Astrocyte of the hippocampus (primary cell): ENCODE measurements at regions not wholly inside any gene's neighbourhood (a gene's known extent, or its start where the extent isn't known, plus 50 kb on each side); places are given as distances from the start of the nearest gene placed in this dataset.

Source experiments
- DNase-seq: peaks from one replicate; pipeline ENCODE4 v3.0.0; 2011; ENCODE audit warnings: low read depth, low spot score

DNA sequence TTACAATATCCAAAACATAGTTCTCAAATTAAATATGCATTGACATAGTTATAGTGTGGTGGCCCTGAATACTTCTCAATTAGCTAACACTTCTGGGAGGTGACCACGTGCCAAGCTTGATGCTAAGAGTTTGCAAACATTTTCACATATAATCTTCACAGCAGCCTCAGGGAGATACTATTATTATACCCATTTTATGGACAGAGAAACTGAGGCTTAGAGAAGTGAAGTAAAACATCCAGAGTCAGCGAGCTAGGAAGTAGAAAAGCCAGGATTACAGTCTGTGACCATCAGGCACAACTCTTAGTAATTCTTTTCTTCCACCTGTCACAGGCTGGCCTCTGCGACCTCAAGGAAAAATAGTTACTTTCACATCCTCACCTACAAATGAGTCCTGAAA lies 102.2 kb upstream of the IRX6 start:
- DNase-seq = no peak

DNA sequence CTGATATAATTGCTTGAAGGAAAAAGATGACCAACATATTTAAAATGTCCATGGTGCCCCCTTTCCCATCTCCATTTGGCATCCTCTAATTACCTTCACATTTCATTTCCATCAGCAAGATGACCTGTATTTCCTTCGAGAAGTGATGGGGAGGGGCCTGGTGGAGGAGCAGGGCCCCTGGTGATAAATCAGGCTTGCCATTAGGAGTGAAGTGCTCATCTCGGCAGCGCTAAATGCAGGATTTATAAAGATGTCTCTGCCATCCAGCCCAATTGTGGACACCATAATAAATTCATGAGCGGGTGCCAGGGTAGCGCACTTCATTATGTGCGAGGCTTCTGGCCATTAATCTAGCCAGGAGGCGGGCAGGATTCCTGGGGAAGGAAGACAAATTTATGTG lies 101.5 kb upstream of the IRX6 start:
- DNase-seq = no peak

DNA sequence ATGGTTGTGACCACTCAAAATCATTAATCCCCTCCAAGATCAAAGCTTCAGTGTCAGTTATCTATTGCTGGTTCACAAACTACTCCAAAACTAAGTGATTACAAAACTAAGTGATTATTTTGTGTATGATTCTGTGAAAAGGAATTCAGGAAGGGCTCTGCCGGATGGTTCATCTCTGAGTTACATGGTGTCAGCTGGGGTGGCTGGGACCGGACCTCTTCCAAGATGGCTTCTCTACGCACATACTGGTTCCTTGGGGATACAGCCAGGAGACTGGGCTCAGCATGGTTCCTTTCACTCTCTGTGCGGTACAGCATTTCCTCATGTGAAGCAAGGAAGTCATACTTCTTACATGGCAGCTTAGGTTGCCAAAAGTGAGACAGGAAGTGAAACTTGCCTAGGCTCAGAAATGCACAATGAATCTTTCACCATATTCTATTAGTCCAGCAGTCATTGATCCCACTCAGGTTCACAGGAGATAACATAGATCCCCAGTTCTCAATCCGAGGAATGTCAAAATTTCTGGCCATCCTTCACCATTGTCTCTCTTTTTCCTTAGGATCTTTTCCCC lies 97.9 kb upstream of the IRX6 start:
- DNase-seq = no peak

DNA sequence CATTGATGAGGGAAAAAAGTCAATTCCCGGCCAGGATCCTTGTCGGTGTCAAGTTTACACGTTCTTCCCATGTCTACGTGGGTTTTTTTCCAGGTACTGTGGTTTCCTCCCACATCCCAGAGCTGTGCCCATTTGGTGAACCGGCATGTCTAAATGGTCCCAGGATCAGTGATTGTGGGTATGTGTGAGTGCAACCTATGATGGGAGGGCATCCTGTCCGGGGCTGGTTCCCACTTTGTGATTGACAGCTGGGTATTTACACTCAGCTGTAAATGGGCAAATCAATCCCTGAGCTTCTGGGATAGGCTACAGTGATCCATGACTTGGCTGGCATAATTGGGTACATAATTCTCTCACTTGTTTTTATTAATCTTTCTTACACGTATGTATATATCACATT lies 91.2 kb upstream of the IRX6 start:
- DNase-seq = no peak

DNA sequence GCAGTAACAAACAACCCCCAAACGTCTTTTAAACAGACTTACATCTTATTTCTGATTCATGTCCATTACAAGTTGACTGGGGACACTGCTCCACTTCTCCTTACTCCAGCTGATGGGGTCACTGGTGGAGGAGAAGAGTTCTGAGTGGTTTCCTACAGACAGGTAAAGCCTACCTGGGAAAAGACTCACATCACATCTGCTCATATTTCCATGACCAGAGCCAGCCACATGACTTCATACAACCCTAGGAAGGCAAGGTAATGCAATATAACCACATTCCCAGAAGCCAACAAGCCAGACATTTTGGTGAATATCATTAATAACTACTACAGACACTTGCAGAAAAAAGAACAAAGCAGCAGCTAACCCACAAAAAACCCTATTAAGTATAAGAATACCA lies 90.5 kb upstream of the IRX6 start:
- no peak for DNase-seq

DNA sequence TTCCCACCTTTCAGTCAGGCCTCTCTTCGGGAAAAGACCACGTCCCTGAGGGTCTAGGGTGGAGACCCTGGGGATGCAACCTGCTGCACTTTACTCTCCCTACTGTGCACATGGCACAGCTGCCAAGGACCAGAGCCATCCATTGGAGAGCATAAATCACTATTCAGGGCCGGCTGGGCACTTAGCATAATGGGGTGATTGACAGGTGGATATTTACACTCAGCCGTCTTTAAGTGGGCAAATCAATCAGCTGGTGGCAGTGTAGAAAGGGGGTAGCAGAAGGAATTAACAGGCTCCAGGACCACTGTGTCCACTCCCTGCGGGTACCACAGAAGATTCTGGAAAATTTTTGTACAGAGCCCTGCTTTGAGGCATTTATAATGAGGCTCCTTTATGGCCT lies 87.3 kb upstream of the IRX6 start:
- DNase-seq = no peak

DNA sequence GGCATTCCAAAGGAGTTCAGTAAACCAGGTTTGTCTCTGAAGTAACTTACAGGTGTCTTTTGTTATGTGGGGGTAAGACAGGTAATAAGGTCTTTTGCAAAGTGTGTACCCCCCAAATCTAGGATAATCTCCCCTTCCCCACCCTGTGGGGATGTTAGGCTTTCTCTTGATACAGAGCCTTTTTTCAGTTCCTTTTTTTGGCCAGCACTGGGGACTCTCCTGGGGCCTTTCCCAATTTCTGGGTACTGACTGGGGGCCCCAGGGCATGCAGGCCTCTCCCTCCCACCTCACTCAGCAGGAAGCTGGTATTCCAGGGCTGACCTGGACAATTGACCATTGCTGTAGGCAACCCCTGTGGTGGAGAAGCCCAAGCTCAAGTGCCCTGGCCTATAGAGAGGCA lies 84.3 kb upstream of the IRX6 start:
- no peak for DNase-seq

DNA sequence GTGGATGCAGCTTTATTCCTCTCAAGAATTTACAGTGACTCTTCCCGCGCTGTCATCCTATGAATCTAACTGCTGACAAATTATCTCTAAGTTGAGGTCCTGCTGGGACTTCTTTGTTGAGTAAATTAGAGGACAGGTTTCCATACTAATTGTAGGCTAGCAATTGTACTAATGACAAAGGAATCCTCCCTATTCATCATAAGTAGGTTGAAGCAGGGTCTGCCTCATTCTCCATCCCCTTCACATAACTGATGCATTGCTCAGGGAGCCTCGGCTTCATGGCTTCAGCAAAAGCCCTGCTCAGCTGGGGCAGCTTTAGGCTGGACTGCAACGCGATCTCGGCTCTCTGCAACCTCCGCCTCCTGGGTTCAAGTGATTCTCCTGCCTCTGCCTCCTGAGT lies 83.1 kb upstream of the IRX6 start:
- no peak for DNase-seq

DNA sequence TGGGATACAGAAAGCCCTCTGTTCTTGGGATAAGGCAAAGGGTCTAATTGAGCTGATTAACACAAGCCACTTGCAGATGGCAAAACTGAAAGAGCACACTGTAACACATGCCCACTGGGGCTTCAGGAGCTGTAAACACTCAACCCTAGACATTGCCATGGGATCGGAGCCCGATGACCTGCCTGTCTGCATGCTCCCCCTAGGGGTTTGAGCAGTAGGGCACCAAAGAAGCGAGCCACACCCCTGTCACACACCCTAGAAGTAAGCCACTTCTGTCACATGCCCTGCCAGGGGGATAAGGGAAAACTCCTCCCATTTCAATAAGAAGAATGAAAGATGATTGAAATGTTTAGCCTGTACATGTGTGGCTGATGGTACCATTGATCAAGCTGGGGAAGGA lies 81.3 kb upstream of the IRX6 start:
- DNase-seq = no peak

DNA sequence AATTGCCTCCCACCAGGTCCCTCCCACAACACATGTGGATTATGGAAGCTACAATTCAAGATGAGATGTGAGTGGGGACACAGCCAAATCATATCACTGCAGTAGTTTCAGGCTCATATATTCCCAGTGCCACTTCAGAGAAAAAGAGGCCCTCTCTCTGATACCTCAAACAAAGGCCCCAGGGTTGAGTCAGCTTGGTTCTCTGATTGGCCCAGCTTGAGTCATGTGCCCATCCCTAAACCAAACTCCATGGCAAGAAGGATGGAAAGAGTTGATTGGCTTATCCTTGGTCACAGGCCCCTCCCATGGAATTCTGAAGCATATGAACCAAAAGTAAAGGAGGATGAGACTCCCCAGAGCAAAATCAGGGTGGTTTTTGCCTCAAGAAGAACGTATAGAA lies 75.9 kb upstream of the IRX6 start:
- no peak for DNase-seq

DNA sequence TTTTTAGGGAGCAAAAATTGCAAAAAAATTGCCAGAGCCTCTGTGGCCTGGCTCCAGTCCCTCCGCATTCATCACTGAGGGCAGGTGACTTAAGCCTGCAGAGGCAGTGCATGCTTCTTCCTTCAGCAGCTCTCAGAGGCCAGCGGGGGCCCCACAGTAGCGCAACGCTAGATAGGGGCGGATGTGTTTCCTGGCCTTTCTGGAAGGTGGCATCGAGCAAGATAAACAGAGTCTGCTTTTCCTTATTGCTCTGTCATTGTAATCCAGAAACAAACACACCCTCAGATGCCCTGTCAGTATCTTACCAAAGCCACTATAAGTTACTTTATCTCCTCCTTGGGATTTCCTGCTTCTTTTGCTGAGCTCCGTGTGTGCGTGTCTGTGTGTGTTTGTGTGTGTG lies 75.5 kb upstream of the IRX6 start:
- no peak for DNase-seq

DNA sequence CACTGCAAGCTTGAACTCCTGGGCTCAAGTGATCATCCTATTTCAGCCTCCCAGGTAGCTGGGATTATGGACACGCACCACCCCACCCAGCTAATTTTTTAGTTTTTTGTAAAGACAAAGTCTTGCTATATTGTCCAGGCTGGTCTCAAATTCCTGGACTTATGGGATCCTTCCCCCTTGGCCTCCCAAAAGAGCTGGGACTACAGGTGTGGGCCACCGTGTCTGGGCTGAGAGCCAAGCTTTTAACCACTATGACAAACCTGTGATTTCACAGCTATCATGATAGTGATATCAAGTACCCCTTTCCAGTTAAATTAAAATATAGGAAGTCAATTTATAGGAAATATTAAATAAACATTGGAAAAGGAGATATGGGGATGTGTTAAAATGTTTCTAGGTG lies 74.6 kb upstream of the IRX6 start:
- DNase-seq = no peak

DNA sequence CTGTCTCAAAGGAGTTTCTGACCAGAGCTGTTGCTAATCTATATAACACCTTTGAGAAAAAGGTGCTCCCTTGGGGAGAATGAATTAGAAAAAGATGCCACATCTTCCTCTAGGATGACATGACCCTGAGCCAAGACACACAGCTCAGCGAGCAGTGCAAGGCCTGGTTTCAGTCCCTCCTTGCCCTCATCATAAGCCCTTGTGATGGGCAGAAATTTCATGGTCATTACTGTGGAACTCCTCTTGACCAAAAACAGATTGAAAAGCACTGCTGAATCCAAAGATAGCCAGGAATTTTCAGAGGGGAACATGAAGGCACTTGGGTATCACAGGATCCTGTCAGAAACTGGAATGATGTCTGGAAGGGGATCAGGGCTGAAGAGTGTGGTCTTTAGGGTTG lies 74.1 kb upstream of the IRX6 start:
- no peak for DNase-seq

DNA sequence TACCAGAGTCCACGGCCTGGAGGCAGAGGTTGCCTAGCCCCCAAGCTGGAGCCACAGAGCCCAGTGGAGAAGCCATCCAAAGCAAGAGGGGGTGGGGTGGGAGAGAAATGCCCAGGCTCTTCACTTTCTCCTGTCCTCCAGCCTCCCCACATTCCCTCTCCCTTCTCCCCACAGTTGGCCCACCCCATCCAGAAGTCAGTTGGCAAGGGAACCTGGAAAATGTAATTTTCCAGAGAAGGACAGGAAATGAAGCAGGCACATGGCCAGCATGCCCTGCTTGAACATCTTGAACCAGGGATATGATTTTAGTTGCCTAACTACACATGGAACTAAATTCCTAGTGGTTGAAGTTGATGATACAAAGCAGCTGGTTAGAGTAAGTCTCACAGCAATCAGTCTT lies 73.3 kb upstream of the IRX6 start:
- no peak for DNase-seq

DNA sequence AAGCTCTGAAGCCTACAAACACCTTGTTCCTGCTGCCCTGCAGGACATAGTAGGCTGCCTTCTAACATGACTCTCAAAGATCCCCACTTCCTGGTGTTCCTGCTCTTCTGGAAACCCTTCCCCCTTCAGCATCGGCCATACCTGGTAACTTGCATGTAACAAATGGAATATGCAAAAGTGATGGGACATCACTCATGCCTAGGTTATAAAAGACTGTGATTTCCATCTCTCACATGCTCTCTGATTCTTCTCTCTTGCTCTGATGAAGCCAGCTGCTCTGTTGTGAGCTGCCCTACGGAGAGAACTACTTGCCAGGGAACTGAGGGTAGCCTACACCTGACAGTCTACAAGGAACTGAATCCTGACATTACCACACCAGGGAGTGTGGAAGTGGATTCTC lies 72.9 kb upstream of the IRX6 start:
- DNase-seq = no peak

DNA sequence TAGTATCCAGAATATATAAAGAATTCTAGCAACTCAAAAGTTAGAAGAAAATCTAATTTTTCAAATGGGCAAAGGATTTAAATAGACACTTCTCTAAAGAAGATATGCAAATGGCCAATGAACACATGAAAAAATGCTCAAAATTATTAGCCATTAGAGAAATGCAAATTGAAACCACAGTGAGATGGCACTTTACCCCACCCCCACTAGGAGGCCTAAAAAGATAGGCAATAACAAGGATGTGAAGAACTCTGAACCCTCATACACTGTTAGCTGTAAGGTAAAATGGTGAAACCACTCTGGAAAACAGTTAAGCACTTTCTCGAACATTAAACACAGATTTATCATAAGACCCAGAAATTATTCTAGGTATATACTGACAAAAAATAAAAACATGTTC lies 71.4 kb upstream of the IRX6 start:
- no peak for DNase-seq

DNA sequence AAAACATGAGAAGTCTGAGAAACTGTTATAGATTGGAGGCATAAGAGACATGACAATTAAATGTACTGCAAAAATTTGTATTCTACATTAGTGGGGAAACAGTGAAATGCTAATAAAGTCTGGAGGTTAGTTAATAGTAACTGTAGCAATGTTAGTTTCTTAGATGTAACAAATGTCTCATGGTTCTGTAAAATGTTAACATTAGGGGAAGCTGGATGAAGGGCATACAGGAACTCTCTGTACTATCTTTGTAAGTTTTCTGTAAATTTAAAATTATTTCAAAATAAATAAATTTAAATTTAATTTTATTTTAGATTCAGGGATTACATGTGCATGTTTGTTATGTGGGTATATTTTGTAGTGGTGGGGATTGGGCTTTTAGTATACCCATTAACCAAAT lies 70.0 kb upstream of the IRX6 start:
- DNase-seq = no peak

DNA sequence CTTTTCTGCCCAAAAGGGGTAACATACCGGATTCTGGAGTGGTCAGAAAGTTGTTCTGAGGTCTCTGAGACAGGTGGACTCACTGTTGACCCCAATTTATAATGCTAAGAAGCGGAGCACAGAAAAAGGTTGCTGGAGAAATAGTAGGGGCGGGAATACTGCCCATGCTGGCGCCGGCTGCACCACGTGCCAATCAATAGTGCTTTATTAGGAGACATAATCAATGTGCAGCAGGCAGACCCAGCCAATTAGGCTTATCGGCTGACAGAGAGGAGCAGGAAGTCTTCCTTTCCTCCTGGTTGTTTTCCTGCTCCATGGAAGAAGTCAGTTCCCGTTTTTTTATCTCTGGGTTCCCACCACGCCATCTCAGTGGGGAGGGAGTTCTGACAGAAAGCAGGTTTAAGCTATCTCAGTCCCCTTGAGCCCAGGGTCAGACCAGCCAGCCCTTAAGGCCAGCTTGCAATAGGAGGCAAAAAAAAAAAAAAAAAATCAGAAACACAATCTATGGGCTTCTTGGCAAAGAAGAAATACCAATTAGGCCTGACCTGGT lies 68.2 kb upstream of the IRX6 start:
- DNase-seq = no peak

DNA sequence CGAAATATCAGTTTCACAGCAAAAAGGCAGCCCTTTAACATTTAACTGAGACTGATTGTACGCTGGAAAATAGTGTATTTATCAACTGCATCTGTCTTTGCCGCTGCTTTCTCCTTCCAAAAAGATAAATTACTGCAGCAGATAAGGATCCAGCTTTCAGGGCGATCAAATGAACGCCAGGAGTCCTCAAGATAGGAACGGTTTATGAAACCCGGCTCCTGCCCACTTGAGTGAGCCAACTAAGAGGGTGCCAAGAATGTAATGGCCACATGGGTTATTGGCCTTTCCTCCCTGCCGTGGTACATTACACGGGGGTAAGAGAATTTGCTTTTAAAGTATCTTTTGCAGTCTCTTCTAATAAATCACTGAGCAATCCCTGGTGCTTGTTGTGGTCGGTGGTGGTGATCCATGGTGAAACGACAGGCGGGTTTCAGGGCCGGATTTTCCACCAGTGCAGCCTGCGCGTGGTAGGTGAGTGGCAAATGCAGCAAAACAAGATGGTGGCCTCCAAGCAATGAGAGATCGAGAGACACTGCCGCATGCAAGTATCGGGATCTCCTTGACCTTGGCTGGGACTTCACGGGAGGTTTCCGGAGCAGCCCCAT lies 67.5 kb upstream of the IRX6 start:
- no peak for DNase-seq

DNA sequence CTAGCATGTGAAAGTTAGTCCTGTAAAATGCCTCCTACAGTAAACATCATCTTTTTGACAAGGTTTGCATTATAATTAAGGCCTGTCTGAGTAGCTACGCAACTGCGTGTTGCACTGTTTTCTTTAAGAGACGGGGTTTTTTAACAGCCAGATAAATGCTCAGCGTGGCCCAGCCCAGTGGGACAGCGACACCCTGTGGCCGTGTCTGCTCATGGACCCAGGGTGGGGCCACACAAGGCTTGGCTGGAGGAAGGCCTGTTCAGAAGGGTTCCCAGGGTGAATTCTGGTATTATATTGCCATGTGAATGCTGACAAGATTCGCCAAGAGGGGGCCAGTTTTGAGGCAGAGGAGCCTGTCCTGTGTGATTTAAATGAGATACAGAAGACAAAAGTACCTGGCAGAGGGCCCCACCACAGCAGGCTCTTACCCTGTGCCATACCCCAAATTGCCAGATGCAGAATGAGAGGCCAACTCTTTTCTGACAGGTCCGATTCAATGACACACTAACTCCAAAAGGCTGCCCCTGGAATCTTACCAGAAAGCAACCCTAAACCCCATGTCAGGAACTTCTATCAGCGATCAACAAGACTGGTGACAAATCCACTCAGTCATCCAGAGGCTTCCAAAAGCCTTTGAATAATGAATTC lies 65.9 kb upstream of the IRX6 start:
- DNase-seq = peak; percentile 46

DNA sequence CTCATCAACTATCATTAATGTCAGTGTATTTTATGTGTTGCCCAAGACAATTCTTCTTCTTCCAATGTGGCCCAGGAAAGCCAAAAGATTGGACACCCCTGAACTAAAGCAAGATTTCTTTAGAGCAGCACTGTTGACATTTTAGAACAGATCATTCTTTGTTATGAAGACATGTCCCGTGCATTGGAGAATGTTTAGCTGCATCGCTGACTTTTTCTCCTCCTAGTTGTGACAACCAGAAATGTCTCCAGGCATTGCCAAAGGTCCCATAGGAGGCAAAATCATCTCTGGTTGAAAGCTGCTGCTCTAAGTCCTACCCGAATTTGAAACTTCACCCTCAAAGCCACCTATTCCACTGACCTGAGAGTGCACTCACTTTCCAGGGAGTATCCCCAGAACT lies 62.7 kb upstream of the IRX6 start:
- DNase-seq = no peak

DNA sequence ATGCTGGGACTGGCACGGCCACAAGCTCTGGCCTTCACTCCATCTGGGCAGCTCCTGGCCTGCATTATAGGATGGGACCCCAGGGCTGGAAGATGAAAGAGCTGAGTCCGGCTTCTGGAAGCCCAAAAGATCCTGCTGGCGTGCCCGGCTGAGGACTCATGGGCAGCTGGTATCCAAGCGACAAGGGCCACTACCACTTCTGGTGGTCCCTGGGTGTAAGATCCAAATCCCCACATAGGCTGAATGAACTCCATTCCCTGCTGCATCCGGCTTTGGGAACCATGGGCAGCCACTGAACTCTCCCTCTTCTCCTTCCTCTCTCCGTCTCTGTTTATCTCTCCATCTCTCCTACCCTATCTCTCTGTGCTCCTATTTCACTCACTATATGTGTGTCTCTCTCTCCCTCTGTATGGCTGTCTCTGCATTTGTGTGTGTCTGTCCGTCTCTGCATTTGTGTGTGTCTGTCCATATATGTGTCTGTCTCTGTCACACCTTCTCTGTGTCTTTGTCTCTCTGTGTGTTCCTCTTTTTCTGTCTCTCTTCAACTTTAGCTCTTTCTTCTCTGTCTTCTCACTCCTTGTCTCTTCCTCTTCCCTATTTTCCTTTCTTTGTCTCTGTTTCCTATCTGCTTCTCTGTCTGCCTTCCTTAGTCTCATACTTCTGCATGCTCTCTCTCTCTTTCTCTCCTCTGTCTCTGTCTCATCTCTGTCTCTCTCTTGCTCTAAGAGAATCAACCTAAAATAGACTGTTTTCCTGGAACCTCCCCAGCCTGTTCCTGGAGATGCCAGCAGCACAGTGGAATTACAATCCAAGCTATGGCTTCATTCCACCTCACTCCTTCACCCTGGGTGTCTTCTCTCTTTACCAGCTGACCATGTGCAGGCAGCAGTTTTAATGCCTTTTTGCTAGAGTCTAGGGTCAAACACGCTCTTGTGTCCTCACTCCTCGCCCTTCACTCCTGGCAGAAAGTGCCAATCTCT lies 60.4 kb upstream of the IRX6 start:
- DNase-seq = no peak
